ENCODE measurements at regions not wholly inside any gene's neighbourhood (a gene's known extent, or its start where the extent isn't known, plus 50 kb on each side); places are given as distances from the start of the nearest gene placed in this dataset.

GRCh38 chr15:87416591-87417257 lies 839.8 kb downstream of the NTRK3 start:
- Mint-ChIP-seq H3K4me3 (no peak overlapping the region), H3K4me1 (no peaks in the 10 kb centered on the region), H3K9me3 (peaks cover 4 to 10% of the 10 kb centered on the region in 2 donors), H3K27me3 (ENCODE audit: low read depth in 2 of 2) (no peaks in the 10 kb centered on the region), H3K27ac (no peak overlapping the region), H3K36me3 (peaks cover 5% of the 10 kb centered on the region)
- Histone ChIP-seq H3K4me1 (ENCODE audit: control insufficient read depth, insufficient read depth, low read length) (no peaks in the 10 kb centered on the region), H3K36me3 (ENCODE audit: control insufficient read depth, insufficient read depth, low read length) (no peaks in the 10 kb centered on the region), H3K27me3 (ENCODE audit: control insufficient read depth, insufficient read depth, low read length) (no peaks in the 10 kb centered on the region), H3K4me3 (ENCODE audit: low read length) (no peak overlapping the region), H3K27ac (ENCODE audit: low read length) (no peak overlapping the region), H3K9me3 (ENCODE audit: control insufficient read depth, insufficient read depth, low read length) (no peaks in the 10 kb centered on the region)
- no peak for DNase-seq
- WGBS (ENCODE audit: insufficient coverage), result 40% methylated on average over 4 of the region's 5 CpGs
- no peak for TF ChIP-seq CTCF (IDR thresholded peaks at IDR 0.05)
- no peak for ATAC-seq
- intact Hi-C loops (cut with micrococcal nuclease), result no loop called here

- Histone ChIP-seq H3K36me3 (ENCODE audit: control insufficient read depth, insufficient read depth, low read length) (no peaks in the 10 kb centered on the region), H3K27ac (ENCODE audit: low read length) (no peak overlapping the region), H3K9me3 (ENCODE audit: control insufficient read depth, insufficient read depth, low read length) (no peaks in the 10 kb centered on the region), H3K27me3 (ENCODE audit: control insufficient read depth, insufficient read depth, low read length) (no peaks in the 10 kb centered on the region), H3K4me3 (ENCODE audit: low read length) (no peak overlapping the region), H3K4me1 (ENCODE audit: control insufficient read depth, insufficient read depth, low read length) (no peaks in the 10 kb centered on the region)
- Mint-ChIP-seq H3K4me1 (no peaks in the 10 kb centered on the region), H3K36me3 (no peaks in the 10 kb centered on the region), H3K27me3 (ENCODE audit: low read depth in 2 of 2) (no peaks in the 10 kb centered on the region), H3K9me3 (peaks cover 3 to 4% of the 10 kb centered on the region in 2 donors), H3K27ac (no peak overlapping the region), H3K4me3 (no peak overlapping the region)
- no peak for TF ChIP-seq CTCF (IDR thresholded peaks at IDR 0.05)
- DNase-seq (no peak), ATAC-seq (no peak)
- intact Hi-C loops (cut with micrococcal nuclease), result no loop called here
- WGBS (ENCODE audit: insufficient coverage), result 57% methylated on average over 4 of the region's 6 CpGs
Measured at GRCh38 chr15:87408902-87409301, 847.6 kb downstream of the NTRK3 start.

GRCh38 chr15:87403973-87404372 lies 852.6 kb downstream of the NTRK3 start:
- intact Hi-C loops (cut with micrococcal nuclease), result no loop called here
- WGBS (ENCODE audit: insufficient coverage), result 63% methylated on average over 5 of the region's 5 CpGs
- Histone ChIP-seq H3K27ac (ENCODE audit: low read length) (no peak overlapping the region), H3K36me3 (ENCODE audit: control insufficient read depth, insufficient read depth, low read length) (no peaks in the 10 kb centered on the region), H3K27me3 (ENCODE audit: control insufficient read depth, insufficient read depth, low read length) (no peaks in the 10 kb centered on the region), H3K4me3 (ENCODE audit: low read length) (no peak overlapping the region), H3K9me3 (ENCODE audit: control insufficient read depth, insufficient read depth, low read length) (no peaks in the 10 kb centered on the region), H3K4me1 (ENCODE audit: control insufficient read depth, insufficient read depth, low read length) (no peaks in the 10 kb centered on the region)
- no peak for DNase-seq
- no peak for TF ChIP-seq CTCF (IDR thresholded peaks at IDR 0.05)
- H3K27me3 Mint-ChIP-seq (ENCODE audit: low read depth in 2 of 2), result no peaks in the 10 kb centered on the region
- H3K4me1 Mint-ChIP-seq, result no peaks in the 10 kb centered on the region
- H3K9me3 Mint-ChIP-seq, result peaks cover 6 to 7% of the 10 kb centered on the region in 2 donors
- H3K4me3 Mint-ChIP-seq, result no peak overlapping the region
- no peak overlapping the region for H3K27ac Mint-ChIP-seq
- no peaks in the 10 kb centered on the region for H3K36me3 Mint-ChIP-seq
- ATAC-seq, result no peak

GRCh38 chr15:87401973-87402372 lies 854.6 kb downstream of the NTRK3 start:
- H3K9me3 Mint-ChIP-seq, result peaks cover 6 to 10% of the 10 kb centered on the region in 2 donors
- H3K36me3 ChIP-seq (ENCODE audit: control insufficient read depth, insufficient read depth, low read length), result no peaks in the 10 kb centered on the region
- no peaks in the 10 kb centered on the region for H3K9me3 ChIP-seq (ENCODE audit: control insufficient read depth, insufficient read depth, low read length)
- no peaks in the 10 kb centered on the region for H3K36me3 Mint-ChIP-seq
- intact Hi-C loops (cut with micrococcal nuclease), result no loop called here
- no peak for TF ChIP-seq CTCF (IDR thresholded peaks at IDR 0.05)
- no peak overlapping the region for H3K27ac Mint-ChIP-seq
- 87% methylated on average over 4 of the region's 5 CpGs for WGBS (ENCODE audit: insufficient coverage)
- H3K4me1 Mint-ChIP-seq, result no peaks in the 10 kb centered on the region
- no peaks in the 10 kb centered on the region for H3K27me3 ChIP-seq (ENCODE audit: control insufficient read depth, insufficient read depth, low read length)
- DNase-seq (no peak), ATAC-seq (no peak)
- no peaks in the 10 kb centered on the region for H3K4me1 ChIP-seq (ENCODE audit: control insufficient read depth, insufficient read depth, low read length)
- no peaks in the 10 kb centered on the region for H3K27me3 Mint-ChIP-seq (ENCODE audit: low read depth in 2 of 2)
- no peak overlapping the region for H3K4me3 ChIP-seq (ENCODE audit: low read length)
- no peak overlapping the region for H3K27ac ChIP-seq (ENCODE audit: low read length)
- H3K4me3 Mint-ChIP-seq, result no peak overlapping the region

Measured in natural killer cell (primary cell).